Spleen (tissue), 11 donors: ENCODE measurements at regions not wholly inside any gene's neighbourhood (a gene's known extent, or its start where the extent isn't known, plus 50 kb on each side); places are given as distances from the start of the nearest gene placed in this dataset.

Experiments
- DNase-seq: peaks from one replicate; pipeline ENCODE4 v3.0.0-alpha.2; 2020
- H3K27ac ChIP-seq, 8 donors: fragments of 200-600 bp; sonication (generic) in 7 of 8; 1 replicate in 4 of 8; 2 replicates in 4 of 8; pipeline versions ENCODE4 v1.5.0 to v1.8.0; 2016 to 2021; ENCODE audit warnings: inconsistent platforms in 4 of 8, mild to moderate bottlenecking in 4 of 8, moderate library complexity in 1 of 8
- H3K27me3 ChIP-seq, 7 donors: fragments of 200-600 bp; sonication (generic) in 6 of 7; replicated peaks in 1 of 7; 1 replicate in 4 of 7; 2 replicates in 3 of 7; pipeline versions ENCODE4 v1.5.0 to v1.8.0; 2016 to 2021; ENCODE audit warnings: inconsistent platforms in 3 of 7, mild to moderate bottlenecking in 1 of 7
- H3K36me3 ChIP-seq, 6 donors: fragments of 200-600 bp; sonication (generic) in 5 of 6; 1 replicate in 4 of 6; 2 replicates in 2 of 6; pipeline versions ENCODE4 v1.5.0 to v1.8.0; 2016 to 2021; ENCODE audit warnings: inconsistent platforms in 2 of 6
- H3K4me1 ChIP-seq, 6 donors: fragments of 200-600 bp; sonication (generic) in 5 of 6; 1 replicate in 3 of 6; 2 replicates in 3 of 6; pipeline versions ENCODE4 v1.5.0 to v1.8.0; 2016 to 2021; ENCODE audit warnings: inconsistent platforms in 3 of 6
- H3K4me3 ChIP-seq, 8 donors: fragments of 200-600 bp; sonication (generic) in 7 of 8; 1 replicate in 4 of 8; 2 replicates in 4 of 8; pipeline versions ENCODE4 v1.5.0 to v1.8.0; 2016 to 2021; ENCODE audit warnings: inconsistent platforms in 4 of 8, mild to moderate bottlenecking in 4 of 8, moderate library complexity in 2 of 8
- H3K9me3 ChIP-seq, 8 donors: fragments of 200-600 bp; sonication (generic) in 7 of 8; 1 replicate in 4 of 8; 2 replicates in 4 of 8; pipeline versions ENCODE4 v1.5.0 to v1.8.0; 2016 to 2021; ENCODE audit warnings: inconsistent platforms in 4 of 8
- POLR2A ChIP-seq, 3 donors: fragments of 450-650 bp; IDR thresholded peaks; one replicate each; pipeline ENCODE4 v1.5.1; 2017; ENCODE audit warnings: antibody characterized with exemption in 3 of 3, mild to moderate bottlenecking in 1 of 3
- POLR2AphosphoS5 ChIP-seq, 3 donors: sonication (generic); formaldehyde crosslinking; IDR thresholded peaks; one replicate each; pipeline ENCODE4 v1.5.1; 2017; ENCODE audit warnings: antibody characterized with exemption in 3 of 3
- whole genome bisulfite sequencing, 5 donors: extraction: QIAGEN DNeasy Blood & Tissue Kit in 3 of 5; methylation state at CpG; one replicate each; pipeline versions ENCODE4 v1.1.5 to v1.1.7; 2013 to 2018; 5-methylcytosine and 5-hydroxymethylcytosine counted together
- intact Hi-C: fragments of 100-400 bp; cut with DNase I; formaldehyde crosslinking; loops from one replicate; pipeline ENCODE4 v1.15.0; 2023; ENCODE audit warnings: low total_unique reads
- TF ChIP-seq, protein P1 (sequence below), 11 experiments: fragments of 200-600 bp in 7 of 11; fragments of 450-650 bp in 4 of 11; sonication (generic) in 4 of 11; IDR thresholded peaks in 8 of 11; conservative IDR thresholded peaks in 3 of 11; 1 replicate in 7 of 11; 2 replicates in 4 of 11; pipeline versions ENCODE4 v1.4.0 to v1.8.0; 2016 to 2021; ENCODE audit warnings: antibody characterized with exemption in 11 of 11, inconsistent platforms in 4 of 11, mild to moderate bottlenecking in 1 of 11
- donor health status: healthy with polysubstance abuse.
- donor health status: DM: no; HTN: no; CAD: no; lungs with moderate emphysema.
- donor health status: DM: no; HTN: no; CAD: no.
- donor health status: Bipolar disorder and iron deficiency.
- donor health status: healthy.
- donor health status: DM: no; HTN: no; CAD: no.
- donor health status: DM: yes; HTN: yes; CAD: no.

- Histone ChIP-seq H3K36me3 (no peaks in the 10 kb centered on the region), H3K27me3 (no peaks in the 10 kb centered on the region), H3K4me1 (no peaks in the 10 kb centered on the region), H3K27ac (no peak overlapping the region), H3K4me3 (no peak overlapping the region), H3K9me3 (peaks cover 0 to 25% (median 10%) of the 10 kb centered on the region in 8 donors)
- TF ChIP-seq POLR2AphosphoS5 (IDR thresholded peaks at IDR 0.05) (no peak), POLR2A (IDR thresholded peaks at IDR 0.05) (no peak)
- TF ChIP-seq, protein P1, sequence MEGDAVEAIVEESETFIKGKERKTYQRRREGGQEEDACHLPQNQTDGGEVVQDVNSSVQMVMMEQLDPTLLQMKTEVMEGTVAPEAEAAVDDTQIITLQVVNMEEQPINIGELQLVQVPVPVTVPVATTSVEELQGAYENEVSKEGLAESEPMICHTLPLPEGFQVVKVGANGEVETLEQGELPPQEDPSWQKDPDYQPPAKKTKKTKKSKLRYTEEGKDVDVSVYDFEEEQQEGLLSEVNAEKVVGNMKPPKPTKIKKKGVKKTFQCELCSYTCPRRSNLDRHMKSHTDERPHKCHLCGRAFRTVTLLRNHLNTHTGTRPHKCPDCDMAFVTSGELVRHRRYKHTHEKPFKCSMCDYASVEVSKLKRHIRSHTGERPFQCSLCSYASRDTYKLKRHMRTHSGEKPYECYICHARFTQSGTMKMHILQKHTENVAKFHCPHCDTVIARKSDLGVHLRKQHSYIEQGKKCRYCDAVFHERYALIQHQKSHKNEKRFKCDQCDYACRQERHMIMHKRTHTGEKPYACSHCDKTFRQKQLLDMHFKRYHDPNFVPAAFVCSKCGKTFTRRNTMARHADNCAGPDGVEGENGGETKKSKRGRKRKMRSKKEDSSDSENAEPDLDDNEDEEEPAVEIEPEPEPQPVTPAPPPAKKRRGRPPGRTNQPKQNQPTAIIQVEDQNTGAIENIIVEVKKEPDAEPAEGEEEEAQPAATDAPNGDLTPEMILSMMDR (IDR thresholded peaks at IDR 0.05 in 8 of 11, conservative IDR thresholded peaks at IDR 0.05 in 3 of 11): no peak
- 74 to 92% (median 79%) methylated on average over 1 of the region's 1 CpG for WGBS, 5 donors
- intact Hi-C loops: no loop called here
- DNase-seq: no peak
These were observed 206.9 kb downstream of the CAVIN4 start for GRCh38 chr9:100784755-100785154.

DNA sequence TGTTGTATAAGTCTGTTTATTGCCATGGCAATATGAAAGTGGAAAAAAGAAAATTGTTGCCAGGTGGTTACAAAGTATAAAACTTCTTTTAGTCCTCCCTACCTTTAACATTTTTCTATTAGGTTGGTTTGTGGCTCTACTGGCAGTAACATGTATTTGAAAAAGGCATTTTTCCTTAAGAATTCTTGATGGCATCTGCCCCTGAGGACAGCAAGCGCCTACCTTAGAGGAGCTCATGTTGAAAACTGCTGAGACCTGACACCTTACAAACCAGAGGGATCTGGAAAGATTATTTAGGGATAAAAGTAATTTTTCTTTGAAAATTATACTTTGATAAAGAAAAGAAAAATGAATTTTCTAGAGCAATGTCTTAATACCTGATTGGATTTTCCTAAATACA lies 208.1 kb downstream of the CAVIN4 start:
- no peaks in the 10 kb centered on the region for H3K36me3 ChIP-seq
- no peak overlapping the region for H3K4me3 ChIP-seq
- TF ChIP-seq, protein P1 (IDR thresholded peaks at IDR 0.05 in 8 of 11, conservative IDR thresholded peaks at IDR 0.05 in 3 of 11): no peak
- TF ChIP-seq POLR2AphosphoS5 (IDR thresholded peaks at IDR 0.05): no peak
- TF ChIP-seq POLR2A (IDR thresholded peaks at IDR 0.05): no peak
- intact Hi-C loops: no loop called here
- WGBS, 5 donors: 76 to 97% (median 83%) methylated on average over 1 of the region's 1 CpG
- no peak overlapping the region for H3K27ac ChIP-seq
- H3K4me1 ChIP-seq: no peaks in the 10 kb centered on the region
- no peak for DNase-seq
- H3K9me3 ChIP-seq: peaks cover 0 to 21% (median 10%) of the 10 kb centered on the region in 8 donors
- H3K27me3 ChIP-seq: no peaks in the 10 kb centered on the region

GRCh38 chr9:100794738-100795269 lies 216.9 kb downstream of the CAVIN4 start:
- Histone ChIP-seq H3K27ac (no peak overlapping the region), H3K4me3 (no peak overlapping the region), H3K4me1 (no peaks in the 10 kb centered on the region), H3K9me3 (peaks cover 0 to 5% (median 0%) of the 10 kb centered on the region in 8 donors), H3K36me3 (no peaks in the 10 kb centered on the region), H3K27me3 (no peaks in the 10 kb centered on the region)
- 89 to 94% (median 92%) methylated on average over 5 of the region's 5 CpGs for WGBS, 5 donors
- TF ChIP-seq POLR2A (IDR thresholded peaks at IDR 0.05) (no peak), POLR2AphosphoS5 (IDR thresholded peaks at IDR 0.05) (no peak)
- TF ChIP-seq, protein P1 (IDR thresholded peaks at IDR 0.05 in 8 of 11, conservative IDR thresholded peaks at IDR 0.05 in 3 of 11): no peak
- intact Hi-C loops: no loop called here
- DNase-seq: no peak

- DNase-seq: no peak
- intact Hi-C loops: no loop called here
- Histone ChIP-seq H3K4me3 (no peak overlapping the region), H3K4me1 (no peaks in the 10 kb centered on the region), H3K27me3 (no peaks in the 10 kb centered on the region), H3K9me3 (peaks cover 0 to 6% (median 0%) of the 10 kb centered on the region in 8 donors), H3K36me3 (no peaks in the 10 kb centered on the region), H3K27ac (no peak overlapping the region)
- TF ChIP-seq POLR2A (IDR thresholded peaks at IDR 0.05) (no peak), POLR2AphosphoS5 (IDR thresholded peaks at IDR 0.05) (no peak)
- TF ChIP-seq, protein P1 (IDR thresholded peaks at IDR 0.05 in 8 of 11, conservative IDR thresholded peaks at IDR 0.05 in 3 of 11): no peak
- WGBS, 5 donors: 66 to 83% (median 70%) methylated on average over 2 of the region's 2 CpGs
These were observed 224.6 kb upstream of the PLPPR1 start for GRCh38 chr9:100803956-100804355.
